ENCODE measurements at regions not wholly inside any gene's neighbourhood (a gene's known extent, or its start where the extent isn't known, plus 50 kb on each side); places are given as distances from the start of the nearest gene placed in this dataset.

GRCh38 chr1:71166178-71167173 lies 85.6 kb upstream of the ZRANB2 start:
- ChIA-PET CTCF (interaction anchor here (0.6 kb wide), 2 partner anchors 39 to 72 kb away, joined by 3 read pairs; no protein-coding TSS in a partner anchor), POLR2A (no interaction called here)
- Histone ChIP-seq H4K20me1 (ENCODE audit: insufficient read depth) (no peaks in the 10 kb centered on the region), H3K9me3 (no peaks in the 10 kb centered on the region), H3K79me2 (ENCODE audit: insufficient read depth) (no peaks in the 10 kb centered on the region), H3K4me3 (ENCODE audit: low read depth in 2 of 2, low read length in 1 of 2) (no peak overlapping the region), H2AFZ (ENCODE audit: low read depth) (no peak overlapping the region), H3K27me3 (ENCODE audit: insufficient read depth) (no peaks in the 10 kb centered on the region), H3K36me3 (replicated peaks in 1 of 2; ENCODE audit: control insufficient read depth in 1 of 2, insufficient read depth in 2 of 2, low read length in 1 of 2) (no peaks in the 10 kb centered on the region), H3K9me2 (no peaks in the 10 kb centered on the region), H3F3A (replicated peaks; ENCODE audit: insufficient read depth) (no peaks in the 10 kb centered on the region), H3K4me2 (no peak overlapping the region), H3K27ac (ENCODE audit: low read depth in 2 of 2, low read length in 1 of 2) (no peak overlapping the region), H3K9ac (no peak overlapping the region), H3K4me1 (ENCODE audit: control insufficient read depth in 1 of 2, insufficient read depth in 2 of 2, low read depth in 1 of 2, low read length in 1 of 2) (no peaks in the 10 kb centered on the region)
- WGBS (ENCODE audit: low lambda C conversion rate): 59% methylated on average over 4 of the region's 4 CpGs
- TF ChIP-seq GATA2 (CRISPR knock-in tag; IDR thresholded peaks at IDR 0.05) (no peak), FOSL2 (IDR thresholded peaks at IDR 0.05; ENCODE audit: borderline replicate concordance, low read depth) (no peak), EP300 (IDR thresholded peaks at IDR 0.05; ENCODE audit: borderline replicate concordance in 1 of 2, low read depth in 1 of 2, low read length in 1 of 2) (no peak), CHD2 (IDR thresholded peaks at IDR 0.05; ENCODE audit: low read length, partially characterized antibody) (no peak), MEF2A (IDR thresholded peaks at IDR 0.05; ENCODE audit: borderline replicate concordance, low read depth) (no peak)
- DNase-seq: no peak

DNA sequence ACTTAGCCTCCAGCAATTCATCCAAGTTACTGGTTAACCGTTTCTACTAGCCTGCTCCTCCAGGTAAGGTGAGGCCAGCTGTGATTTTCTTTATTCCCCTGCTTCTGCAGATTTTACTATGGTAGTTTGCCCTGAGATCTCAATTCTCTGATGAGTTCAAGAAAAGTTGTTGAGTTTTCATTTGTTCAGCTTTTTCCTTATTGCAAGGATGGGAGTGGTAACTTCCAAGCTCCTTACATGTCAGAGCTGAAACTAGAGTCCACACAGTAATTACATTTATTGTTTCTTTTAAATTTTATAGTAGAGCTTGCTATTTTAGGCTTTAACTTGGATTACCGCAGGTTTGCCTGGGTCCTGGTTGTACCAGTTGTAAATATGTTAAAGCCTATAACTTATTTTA lies 76.9 kb upstream of the ZRANB2 start:
- no peak overlapping the region for H2AFZ ChIP-seq (ENCODE audit: low read depth)
- no peaks in the 10 kb centered on the region for H3K27me3 ChIP-seq (ENCODE audit: insufficient read depth)
- 48% methylated on average over 2 of the region's 2 CpGs for WGBS (ENCODE audit: low lambda C conversion rate)
- H3K9me3 ChIP-seq: no peaks in the 10 kb centered on the region
- ChIA-PET POLR2A (no interaction called here), CTCF (no interaction called here)
- no peaks in the 10 kb centered on the region for H3F3A ChIP-seq (replicated peaks; ENCODE audit: insufficient read depth)
- H3K9me2 ChIP-seq: no peaks in the 10 kb centered on the region
- no peak overlapping the region for H3K4me3 ChIP-seq (ENCODE audit: low read depth in 2 of 2, low read length in 1 of 2)
- H3K4me1 ChIP-seq (ENCODE audit: control insufficient read depth in 1 of 2, insufficient read depth in 2 of 2, low read depth in 1 of 2, low read length in 1 of 2): peaks cover 0 to 2% of the 10 kb centered on the region in 2 experiments; a peak in 1 of 4 replicates
- DNase-seq: no peak
- H3K79me2 ChIP-seq (ENCODE audit: insufficient read depth): no peaks in the 10 kb centered on the region
- no peak overlapping the region for H3K27ac ChIP-seq (ENCODE audit: low read depth in 2 of 2, low read length in 1 of 2)
- TF ChIP-seq RFX5 (IDR thresholded peaks at IDR 0.05; ENCODE audit: low read length) (no peak), GABPA (IDR thresholded peaks at IDR 0.05; ENCODE audit: low read depth) (no peak), MEF2A (IDR thresholded peaks at IDR 0.05; ENCODE audit: borderline replicate concordance, low read depth) (no peak), TEAD4 (IDR thresholded peaks at IDR 0.05; ENCODE audit: borderline replicate concordance, insufficient read depth) (no peak), USF2 (IDR thresholded peaks at IDR 0.05; ENCODE audit: borderline replicate concordance, low read depth, low read length) (no peak), FOSL2 (IDR thresholded peaks at IDR 0.05; ENCODE audit: borderline replicate concordance, low read depth) (no peak), POLR2AphosphoS5 (IDR thresholded peaks at IDR 0.05; ENCODE audit: low read depth, low read length) (no peak)
- no peak overlapping the region for H3K4me2 ChIP-seq
- H3K36me3 ChIP-seq (replicated peaks in 1 of 2; ENCODE audit: control insufficient read depth in 1 of 2, insufficient read depth in 2 of 2, low read length in 1 of 2): no peaks in the 10 kb centered on the region
- H3K9ac ChIP-seq: no peak overlapping the region
- no peaks in the 10 kb centered on the region for H4K20me1 ChIP-seq (ENCODE audit: insufficient read depth)
